Left cardiac atrium (tissue), 4 donors: ENCODE measurements at regions not wholly inside any gene's neighbourhood (a gene's known extent, or its start where the extent isn't known, plus 50 kb on each side); places are given as distances from the start of the nearest gene placed in this dataset.
A peak's percentile ranks its signal among the peaks of the same experiment; 100 is the strongest.

Experiments
- ATAC-seq, 2 donors: fragments of 200-7000 bp; cut with Tn5 transposase; one replicate each; pipeline ENCODE4 v1.9.1; 2020; ENCODE audit warnings: mild to moderate bottlenecking in 2 of 2, moderate library complexity in 2 of 2
- DNase-seq: peaks from one replicate; pipeline ENCODE4 v3.0.0-alpha.2; 2020
- intact Hi-C, 2 donors: fragments of 100-400 bp; cut with DNase I; formaldehyde crosslinking; loops; one replicate each; pipeline versions ENCODE4 v1.14.1 to v1.15.1; 2022 to 2023
- donor health status: DM: no; HTN: yes; CAD: no.
- donor health status: DM: no; HTN: yes; CAD: no; lungs with severe emphysema.
- donor health status: DM: yes; HTN: yes; CAD: no.
- donor health status: Dilated cardiomyopathy.

GRCh38 chr17:17398188-17398942, 78.4 kb upstream of the MED9 start:
- peak; percentile 61 for DNase-seq
- ATAC-seq = peak; percentile 59 to 84
- intact Hi-C loops = no loop called here

DNA sequence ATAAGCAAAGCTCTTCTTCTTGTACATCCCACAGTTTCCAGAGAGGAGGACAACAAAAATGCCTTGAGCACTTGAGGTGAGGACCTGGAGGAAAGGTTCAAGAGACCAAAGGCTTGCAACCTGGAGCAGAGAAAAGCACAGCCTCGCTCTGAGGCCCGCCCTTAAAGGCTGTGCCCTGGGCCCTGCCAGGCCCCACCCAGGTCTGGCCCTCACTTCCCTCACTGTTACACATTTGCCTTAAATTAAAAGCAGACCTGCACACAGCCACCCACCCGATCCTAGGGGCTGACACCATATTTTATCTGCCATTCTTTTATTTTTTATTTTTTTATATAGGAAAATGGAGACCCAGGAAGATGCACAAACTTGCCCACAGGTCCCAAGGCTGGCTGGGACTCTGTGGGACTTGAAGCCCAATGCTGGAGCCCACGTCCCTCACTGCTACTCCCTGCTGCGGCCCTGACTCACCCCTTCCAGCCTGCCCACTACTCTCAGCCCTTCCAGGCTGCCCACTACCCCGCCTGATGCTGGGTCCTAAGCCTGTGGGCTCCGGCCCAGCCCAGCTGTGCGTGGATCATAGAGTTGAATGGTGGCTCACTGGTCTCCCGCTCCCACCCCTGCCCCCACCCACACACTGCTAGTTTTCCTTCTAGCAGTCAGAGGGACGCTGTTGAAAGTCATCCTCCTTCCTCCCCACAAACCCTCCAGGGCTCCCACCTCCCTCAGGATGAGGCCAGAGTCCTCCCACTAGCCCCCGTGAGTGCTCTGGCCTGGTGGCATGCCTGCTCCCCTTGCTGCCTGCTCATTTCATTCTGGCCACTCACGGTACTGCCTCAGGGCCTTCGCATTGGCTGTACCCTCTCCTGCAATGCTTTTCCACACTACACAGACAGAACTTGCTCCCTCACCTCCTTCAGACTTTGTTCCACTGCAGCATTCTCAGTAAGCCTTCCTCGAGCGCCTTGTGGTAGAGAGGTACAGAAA, 77.6 kb upstream of the MED9 start:
- peak; percentile 10 to 39 for ATAC-seq

GRCh38 chr17:17400070-17400469, 76.7 kb upstream of the MED9 start:
- ATAC-seq (no peak), DNase-seq (no peak)
- intact Hi-C loops = loop anchor here in 1 of 2 donors (10.0 kb wide), 1 partner anchor 55 kb away; no protein-coding TSS in a partner anchor

More for the DNA sequence above, 77.6 kb upstream of the MED9 start:
- DNase-seq = no peak
- intact Hi-C loops = no loop called here

GRCh38 chr17:17400566-17401184, 76.1 kb upstream of the MED9 start:
- ATAC-seq = no peak
- intact Hi-C loops = loop anchor here in 1 of 2 donors (10.0 kb wide), 1 partner anchor 56 kb away; no protein-coding TSS in a partner anchor
- no peak for DNase-seq

- intact Hi-C loops = loop anchor here in 1 of 2 donors (10.0 kb wide), 1 partner anchor 57 kb away; no protein-coding TSS in a partner anchor
- ATAC-seq (no peak), DNase-seq (no peak)
These were observed 75.5 kb upstream of the MED9 start for GRCh38 chr17:17401271-17401781.

DNA sequence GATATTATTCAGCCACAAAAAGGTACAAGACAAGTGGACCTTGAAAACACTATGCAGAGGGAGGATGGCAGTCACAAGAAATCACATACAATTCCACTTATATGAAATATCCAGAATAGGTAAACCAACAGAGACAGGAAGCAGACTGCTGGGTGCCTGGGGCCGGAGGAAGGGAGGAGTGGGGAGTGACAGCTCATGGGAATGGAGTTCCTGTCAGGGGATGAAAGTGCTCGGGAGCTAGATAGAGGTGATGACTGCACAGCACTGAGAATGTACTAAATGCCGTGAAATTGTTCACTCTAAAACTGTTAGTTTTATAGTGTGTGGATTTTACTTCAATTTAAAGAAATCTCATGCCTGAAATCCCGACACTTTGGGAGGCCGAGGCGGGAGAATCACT, 74.2 kb upstream of the MED9 start:
- ATAC-seq (no peak), DNase-seq (no peak)
- intact Hi-C loops = loop anchor here in 1 of 2 donors (10.0 kb wide), 1 partner anchor 58 kb away; no protein-coding TSS in a partner anchor

GRCh38 chr17:17403065-17403464, 73.7 kb upstream of the MED9 start:
- DNase-seq = no peak
- ATAC-seq = no peak
- intact Hi-C loops = loop anchor here in 1 of 2 donors (10.0 kb wide), 1 partner anchor 58 kb away; no protein-coding TSS in a partner anchor

GRCh38 chr17:17403899-17404576, 72.8 kb upstream of the MED9 start:
- intact Hi-C loops = loop anchor here in 1 of 2 donors (10.0 kb wide), 1 partner anchor 59 kb away; no protein-coding TSS in a partner anchor
- ATAC-seq (peak; percentile 25 to 33), DNase-seq (peak; percentile 13)

- DNase-seq (no peak), ATAC-seq (peak in 1 of 2 donors; percentile 10)
- intact Hi-C loops = loop anchor here in 1 of 2 donors (10.0 kb wide), 1 partner anchor 61 kb away; no protein-coding TSS in a partner anchor
These were observed 71.1 kb upstream of the MED9 start for GRCh38 chr17:17405673-17406072.

GRCh38 chr17:17406225-17406624, 70.6 kb upstream of the MED9 start:
- intact Hi-C loops = loop anchor here in 1 of 2 donors (10.0 kb wide), 1 partner anchor 61 kb away; no protein-coding TSS in a partner anchor
- ATAC-seq (peak; percentile 55 to 86), DNase-seq (no peak)

DNA sequence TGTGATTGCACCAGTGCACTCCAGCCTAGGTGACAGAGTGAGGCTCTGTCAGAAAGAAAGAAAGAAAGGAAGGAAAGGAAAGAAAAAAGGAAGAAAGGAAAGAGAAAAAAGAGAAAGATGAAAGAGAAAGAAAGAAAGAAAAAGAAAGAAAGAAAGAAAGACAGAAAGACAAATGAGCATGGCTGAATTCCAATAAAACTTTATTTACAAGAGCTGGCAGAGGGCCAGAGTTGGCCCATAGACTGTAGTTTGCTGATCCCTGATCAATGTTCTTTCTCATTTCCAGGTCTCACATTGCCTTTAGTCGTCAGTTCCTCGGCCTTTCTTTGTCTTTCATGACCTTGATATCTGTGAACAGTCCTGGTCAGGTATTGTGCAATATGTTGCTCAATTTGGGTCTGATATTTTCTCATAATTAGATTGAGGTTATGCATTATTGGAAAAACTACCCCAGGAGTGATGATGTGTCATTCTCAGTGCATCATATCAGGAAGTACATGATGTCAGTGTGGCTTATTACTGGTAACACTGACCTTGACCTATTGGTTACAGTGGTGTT, 68.5 kb upstream of the MED9 start:
- ATAC-seq (no peak), DNase-seq (no peak)
- intact Hi-C loops = loop anchor here in 1 of 2 donors (10.0 kb wide), 1 partner anchor 64 kb away; no protein-coding TSS in a partner anchor

- DNase-seq (no peak), ATAC-seq (no peak)
- intact Hi-C loops = loop anchor here in 1 of 2 donors (10.0 kb wide), 1 partner anchor 64 kb away; the partner anchor contains the start of gene MED9
These were observed 66.4 kb upstream of the MED9 start for GRCh38 chr17:17410357-17410756.

DNA sequence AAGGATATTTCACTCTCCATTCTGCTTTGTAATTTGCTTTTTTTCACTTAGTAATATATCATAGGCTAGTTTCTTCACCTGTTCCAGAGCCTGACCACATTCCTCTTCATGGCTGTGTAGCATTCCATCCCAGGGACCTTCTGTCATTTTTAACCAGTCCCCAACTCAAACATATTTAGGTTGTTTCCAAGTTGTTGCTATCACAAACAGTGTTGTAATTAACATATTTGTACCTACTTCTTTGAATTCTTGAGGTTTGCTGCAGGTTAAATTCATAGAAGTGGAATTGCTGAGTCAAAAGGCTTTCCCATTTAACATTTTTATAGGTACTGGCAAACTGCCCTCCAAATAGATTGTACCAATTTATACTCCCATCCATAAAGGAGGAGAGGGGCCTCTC, 65.1 kb upstream of the MED9 start:
- intact Hi-C loops = loop anchor here in 1 of 2 donors (10.0 kb wide), 1 partner anchor 63 kb away; the partner anchor contains the start of gene MED9
- ATAC-seq (no peak), DNase-seq (no peak)

GRCh38 chr17:17412326-17412725, 64.5 kb upstream of the MED9 start:
- intact Hi-C loops = loop anchor here in 1 of 2 donors (10.0 kb wide), 1 partner anchor 62 kb away; the partner anchor contains the start of gene MED9
- no peak for DNase-seq

GRCh38 chr17:17413215-17413792, 63.5 kb upstream of the MED9 start:
- DNase-seq (no peak), ATAC-seq (no peak)
- intact Hi-C loops = loop anchor here in 1 of 2 donors (10.0 kb wide), 1 partner anchor 61 kb away; the partner anchor contains the start of gene MED9

More at GRCh38 chr17:17412326-17412725, 64.5 kb upstream of the MED9 start:
- no peak for ATAC-seq

- intact Hi-C loops = loop anchor here in 1 of 2 donors (10.0 kb wide), 1 partner anchor 61 kb away; the partner anchor contains the start of gene MED9
- DNase-seq (no peak), ATAC-seq (no peak)
These were observed 63.0 kb upstream of the MED9 start for GRCh38 chr17:17413821-17414220.

DNA sequence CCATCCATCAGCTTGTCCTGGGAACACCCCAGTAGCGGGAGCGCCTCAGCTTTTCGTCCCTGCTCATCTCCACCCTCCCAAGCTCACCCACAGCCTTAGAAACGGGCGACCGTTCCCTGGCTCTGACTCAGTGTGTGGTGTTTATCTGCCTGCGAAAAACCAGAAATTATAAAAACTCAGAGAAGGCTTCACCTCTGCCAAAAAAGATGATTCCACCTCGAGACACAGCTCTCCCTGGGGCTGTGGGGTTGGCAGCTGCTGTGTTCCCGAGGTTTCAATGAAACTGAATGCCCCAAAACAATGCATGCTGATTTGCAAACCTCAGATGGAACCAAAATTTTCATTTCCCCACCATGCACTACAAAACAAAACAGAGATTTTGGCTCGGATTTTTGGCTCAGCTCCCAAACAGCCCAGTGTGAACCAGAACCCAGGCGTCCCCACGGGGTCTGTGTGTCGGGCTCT, 62.4 kb upstream of the MED9 start:
- no peak for DNase-seq
- intact Hi-C loops = loop anchor here in 1 of 2 donors (10.0 kb wide), 1 partner anchor 60 kb away; the partner anchor contains the start of gene MED9
- peak; percentile 19 to 39 for ATAC-seq
